ENCODE measurements at regions not wholly inside any gene's neighbourhood (a gene's known extent, or its start where the extent isn't known, plus 50 kb on each side); places are given as distances from the start of the nearest gene placed in this dataset.

GRCh38 chr11:86187027-86187426 is 57.5 kb upstream of the EED start:
- TF ChIP-seq CTCF (IDR thresholded peaks at IDR 0.05; ENCODE audit: insufficient read depth, low read depth, low read length), result no peak
- TF ChIP-seq EZH2 (IDR thresholded peaks at IDR 0.05; ENCODE audit: insufficient read depth, low read length), result no peak
